ENCODE measurements at regions not wholly inside any gene's neighbourhood (a gene's known extent, or its start where the extent isn't known, plus 50 kb on each side); places are given as distances from the start of the nearest gene placed in this dataset.
A peak's percentile ranks its signal among the peaks of the same experiment; 100 is the strongest.

GRCh38 chr4:60315586-60315985 is 884.5 kb upstream of the ADGRL3 start:
- Histone ChIP-seq H4K20me1 (ENCODE audit: control insufficient read depth, insufficient read depth) (no peaks in the 10 kb centered on the region), H3K4me3 (no peak overlapping the region), H2AFZ (ENCODE audit: control insufficient read depth, low read depth, low read length) (no peak overlapping the region), H3K36me3 (ENCODE audit: control insufficient read depth in 2 of 2, insufficient read depth in 2 of 2, low read length in 1 of 2) (no peaks in the 10 kb centered on the region), H3K27me3 (replicated peaks in 1 of 2; ENCODE audit: control insufficient read depth in 2 of 2, insufficient read depth in 2 of 2, low read length in 1 of 2) (no peaks in the 10 kb centered on the region), H3K79me2 (ENCODE audit: control insufficient read depth, insufficient read depth, low read length) (no peaks in the 10 kb centered on the region), H3K4me1 (ENCODE audit: control insufficient read depth, insufficient read depth, low read length) (no peaks in the 10 kb centered on the region), H3K9me3 (replicated peaks; ENCODE audit: control insufficient read depth, insufficient read depth, low read length) (no peaks in the 10 kb centered on the region), H3K4me2 (ENCODE audit: control insufficient read depth, insufficient read depth) (no peak overlapping the region), H3K27ac (ENCODE audit: control insufficient read depth, insufficient read depth) (no peak overlapping the region), H3K9ac (ENCODE audit: control insufficient read depth, insufficient read depth, low read length) (no peak overlapping the region)
- POLR2A ChIA-PET, result no interaction called here
- intact Hi-C loops (cut with micrococcal nuclease; ENCODE audit: unreplicated experiment), result no loop called here
- 0% methylated on average over 2 of the region's 2 CpGs for WGBS (ENCODE audit: insufficient coverage, insufficient replicate concordance, low lambda C conversion rate, missing lambda C conversion rate)
- RAD21 ChIA-PET (ENCODE audit: unreplicated experiment), result no interaction called here
- FAIRE-seq, result no peak
- no TSS peak for BruUV-seq (replicated peaks)
- CTCF ChIA-PET, result no interaction called here
- DNase-seq (ENCODE audit: low read depth, low spot score), result no peak
- peak; percentile 73 for ATAC-seq
- in situ Hi-C loops (cut with MboI), result no loop called here
- SMC1A ChIA-PET (ENCODE audit: uncharacterized antibody, unreplicated experiment), result no interaction called here
- TF ChIP-seq LARP7 (IDR thresholded peaks at IDR 0.05), result no peak

GRCh38 chr4:60326735-60327134 is 873.4 kb upstream of the ADGRL3 start:
- ATAC-seq (no peak), DNase-seq (ENCODE audit: low read depth, low spot score) (no peak), FAIRE-seq (no peak)
- 24% methylated on average over 3 of the region's 3 CpGs for WGBS (ENCODE audit: insufficient coverage, insufficient replicate concordance, low lambda C conversion rate, missing lambda C conversion rate)
- H3K4me2 ChIP-seq (ENCODE audit: control insufficient read depth, insufficient read depth), result no peak overlapping the region
- H3K27me3 ChIP-seq (replicated peaks in 1 of 2; ENCODE audit: control insufficient read depth in 2 of 2, insufficient read depth in 2 of 2, low read length in 1 of 2), result no peaks in the 10 kb centered on the region
- H3K9me3 ChIP-seq (replicated peaks; ENCODE audit: control insufficient read depth, insufficient read depth, low read length), result no peaks in the 10 kb centered on the region
- no peak overlapping the region for H3K27ac ChIP-seq (ENCODE audit: control insufficient read depth, insufficient read depth)
- no peaks in the 10 kb centered on the region for H4K20me1 ChIP-seq (ENCODE audit: control insufficient read depth, insufficient read depth)
- POLR2A ChIA-PET, result no interaction called here
- no peak overlapping the region for H3K4me3 ChIP-seq
- H3K9ac ChIP-seq (ENCODE audit: control insufficient read depth, insufficient read depth, low read length), result no peak overlapping the region
- H3K36me3 ChIP-seq (ENCODE audit: control insufficient read depth in 2 of 2, insufficient read depth in 2 of 2, low read length in 1 of 2), result no peaks in the 10 kb centered on the region
- SMC1A ChIA-PET (ENCODE audit: uncharacterized antibody, unreplicated experiment), result no interaction called here
- H2AFZ ChIP-seq (ENCODE audit: control insufficient read depth, low read depth, low read length), result no peak overlapping the region
- in situ Hi-C loops (cut with MboI), result no loop called here
- RAD21 ChIA-PET (ENCODE audit: unreplicated experiment), result no interaction called here
- no peaks in the 10 kb centered on the region for H3K4me1 ChIP-seq (ENCODE audit: control insufficient read depth, insufficient read depth, low read length)
- CTCF ChIA-PET, result no interaction called here
- no peaks in the 10 kb centered on the region for H3K79me2 ChIP-seq (ENCODE audit: control insufficient read depth, insufficient read depth, low read length)
- intact Hi-C loops (cut with micrococcal nuclease; ENCODE audit: unreplicated experiment), result no loop called here
- BruUV-seq (replicated peaks), result no TSS peak
- TF ChIP-seq POLR2AphosphoS5 (IDR thresholded peaks at IDR 0.05; ENCODE audit: low read length) (no peak), MEF2A (IDR thresholded peaks at IDR 0.05; ENCODE audit: insufficient read depth, low read depth, low read length) (no peak), SMAD1 (IDR thresholded peaks at IDR 0.05; ENCODE audit: low read depth, partially characterized antibody) (no peak), ZBTB4 (CRISPR knock-in tag; IDR thresholded peaks at IDR 0.05) (no peak), NRF1 (conservative IDR thresholded peaks at IDR 0.05; ENCODE audit: low read depth, low read length) (no peak), PKNOX1 (IDR thresholded peaks at IDR 0.05) (no peak), EGR1 (IDR thresholded peaks at IDR 0.05; ENCODE audit: borderline replicate concordance in 1 of 2, low read depth in 2 of 2, low read length in 2 of 2) (no peak), E4F1 (IDR thresholded peaks at IDR 0.05; ENCODE audit: borderline replicate concordance, partially characterized antibody) (no peak), USF1 (IDR thresholded peaks at IDR 0.05; ENCODE audit: borderline replicate concordance, extremely low read length, insufficient read depth, low read depth, low read length) (no peak)

Measured in GM12878 (cell line).